ENCODE measurements at regions not wholly inside any gene's neighbourhood (a gene's known extent, or its start where the extent isn't known, plus 50 kb on each side); places are given as distances from the start of the nearest gene placed in this dataset.
"Not testable (repeated sequence)": the region's sequence is repeated elsewhere in the genome, so short reads cannot be mapped to it uniquely, and the experiment has no call there.

DNA sequence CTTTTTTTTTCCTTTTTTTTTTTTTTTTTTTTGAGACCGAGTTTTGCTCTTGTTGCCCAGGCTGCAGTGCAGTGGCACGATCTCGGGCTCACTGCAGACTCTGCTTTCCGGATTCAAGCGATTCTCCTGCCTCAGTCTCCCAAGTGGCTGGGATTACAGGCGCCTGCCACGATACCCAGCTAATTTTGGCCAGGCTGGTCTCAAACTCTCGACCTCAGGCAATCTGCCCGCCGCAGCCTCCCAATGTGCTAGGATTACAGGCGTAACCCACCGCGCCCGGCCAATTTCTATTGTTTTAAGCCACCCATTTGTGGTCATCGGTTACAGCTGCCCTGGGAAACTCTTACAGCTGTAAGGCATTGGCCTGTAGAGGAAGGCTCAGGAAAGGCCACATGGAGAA is 617.7 kb downstream of the GABRG2 start:
- H2BK5ac ChIP-seq (ENCODE audit: low read depth, low read length, poor library complexity), result no peak overlapping the region
- H3K27me3 ChIP-seq (ENCODE audit: insufficient read depth, low read length), result no peaks in the 10 kb centered on the region
- no peak overlapping the region for H2AFZ ChIP-seq (ENCODE audit: insufficient read depth, low read length, poor library complexity)
- no peak overlapping the region for H4K91ac ChIP-seq (ENCODE audit: low read depth, low read length)
- H3K14ac ChIP-seq (ENCODE audit: low read length), result no peak overlapping the region
- H3K4me1 ChIP-seq (ENCODE audit: control insufficient read depth in 1 of 2, insufficient read depth in 2 of 2, low read length in 2 of 2), result no peaks in the 10 kb centered on the region
- DNase-seq, result no peak
- H3K23ac ChIP-seq (ENCODE audit: low read length), result no peak overlapping the region
- H3K4me3 ChIP-seq (ENCODE audit: low read depth, low read length), result no peak overlapping the region
- no peak overlapping the region for H4K8ac ChIP-seq (ENCODE audit: low read depth, low read length)
- H3K9me3 ChIP-seq (ENCODE audit: insufficient read depth, low read depth, low read length), result no peaks in the 10 kb centered on the region
- H3K18ac ChIP-seq (ENCODE audit: low read length), result no peak overlapping the region
- H3K4ac ChIP-seq (ENCODE audit: low read depth, low read length), result no peak overlapping the region
- H3K36me3 ChIP-seq (ENCODE audit: control insufficient read depth in 1 of 2, insufficient read depth in 2 of 2, low read length in 2 of 2), result no peaks in the 10 kb centered on the region
- H3K79me1 ChIP-seq (ENCODE audit: low read length), result no peaks in the 10 kb centered on the region
- no peaks in the 10 kb centered on the region for H3K79me2 ChIP-seq (ENCODE audit: control insufficient read depth, insufficient read depth, low read length, poor library complexity)
- no CpG with 5 or more reads among the region's 15 CpGs for WGBS (ENCODE audit: extremely low coverage, insufficient coverage, insufficient read length)
- no peak overlapping the region for H4K12ac ChIP-seq (ENCODE audit: low read depth, low read length)
- no peak overlapping the region for H3K9ac ChIP-seq (ENCODE audit: low read length)
- H2AK5ac ChIP-seq (ENCODE audit: low read length), result no peak overlapping the region
- no peak overlapping the region for H2BK12ac ChIP-seq (ENCODE audit: low read length)
- no peak overlapping the region for H3K4me2 ChIP-seq (ENCODE audit: low read length)
- H3K27ac ChIP-seq (ENCODE audit: low read depth, low read length), result no peak overlapping the region
- H2BK120ac ChIP-seq (ENCODE audit: insufficient read depth, low read length, poor library complexity), result no peak overlapping the region

DNA sequence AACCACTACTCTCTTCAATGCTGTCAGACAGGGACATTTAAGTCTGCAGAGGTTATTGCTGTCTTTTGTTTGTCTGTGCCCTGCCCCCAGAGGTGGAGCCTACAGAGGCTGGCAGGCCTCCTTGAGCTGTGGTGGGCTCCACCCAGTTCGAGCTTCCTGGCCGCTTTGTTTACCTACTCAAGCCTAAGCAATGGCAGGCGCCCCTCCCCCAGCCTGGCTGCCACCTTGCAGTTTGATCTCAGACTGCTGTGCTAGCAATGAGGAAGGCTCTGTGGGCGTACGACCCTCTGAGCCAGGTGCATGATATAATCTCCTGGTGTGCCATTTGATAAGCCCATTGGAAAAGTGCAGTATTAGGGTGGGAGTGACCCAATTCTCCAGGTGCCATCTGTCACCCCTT is 628.7 kb downstream of the GABRG2 start:
- H3K18ac ChIP-seq (ENCODE audit: low read length); DNase-seq; H3K4ac ChIP-seq (ENCODE audit: low read depth, low read length); H3K79me2 ChIP-seq (ENCODE audit: control insufficient read depth, insufficient read depth, low read length, poor library complexity); H3K23ac ChIP-seq (ENCODE audit: low read length); H2BK5ac ChIP-seq (ENCODE audit: low read depth, low read length, poor library complexity); H3K27me3 ChIP-seq (ENCODE audit: insufficient read depth, low read length); H3K79me1 ChIP-seq (ENCODE audit: low read length); H4K91ac ChIP-seq (ENCODE audit: low read depth, low read length); H3K4me2 ChIP-seq (ENCODE audit: low read length); H3K36me3 ChIP-seq (ENCODE audit: control insufficient read depth in 1 of 2, insufficient read depth in 2 of 2, low read length in 2 of 2); H2AK5ac ChIP-seq (ENCODE audit: low read length); H2BK120ac ChIP-seq (ENCODE audit: insufficient read depth, low read length, poor library complexity); H3K4me1 ChIP-seq (ENCODE audit: control insufficient read depth in 1 of 2, insufficient read depth in 2 of 2, low read length in 2 of 2); H3K9me3 ChIP-seq (ENCODE audit: insufficient read depth, low read depth, low read length); H3K9ac ChIP-seq (ENCODE audit: low read length); H4K8ac ChIP-seq (ENCODE audit: low read depth, low read length); H4K12ac ChIP-seq (ENCODE audit: low read depth, low read length); H2AFZ ChIP-seq (ENCODE audit: insufficient read depth, low read length, poor library complexity); H3K14ac ChIP-seq (ENCODE audit: low read length); H3K27ac ChIP-seq (ENCODE audit: low read depth, low read length); H3K4me3 ChIP-seq (ENCODE audit: low read depth, low read length); H2BK12ac ChIP-seq (ENCODE audit: low read length): not testable (repeated sequence)
- WGBS (ENCODE audit: extremely low coverage, insufficient coverage, insufficient read length), result no CpG with 5 or more reads among the region's 5 CpGs

DNA sequence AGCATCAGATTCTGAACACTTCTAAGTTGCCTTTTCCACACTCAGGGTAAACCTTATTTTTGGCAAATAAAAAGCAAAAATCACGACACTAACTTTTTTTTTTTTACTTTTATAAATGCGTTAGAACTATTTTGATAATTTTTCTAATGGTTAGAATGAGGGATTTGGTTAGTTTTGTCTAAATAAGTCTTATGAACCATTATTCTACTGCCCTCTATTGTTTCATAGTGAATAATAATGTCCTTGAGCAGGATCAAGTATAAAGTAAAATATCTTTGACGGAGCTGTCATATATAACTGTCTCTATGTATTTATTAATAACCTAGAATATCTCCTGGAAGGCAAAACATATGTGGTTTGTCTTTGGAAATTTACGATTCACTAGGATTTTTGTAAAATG is 631.8 kb downstream of the GABRG2 start:
- no peak overlapping the region for H3K23ac ChIP-seq (ENCODE audit: low read length)
- H3K9ac ChIP-seq (ENCODE audit: low read length), result no peak overlapping the region
- H3K79me1 ChIP-seq (ENCODE audit: low read length), result no peaks in the 10 kb centered on the region
- WGBS (ENCODE audit: extremely low coverage, insufficient coverage, insufficient read length), result no CpG with 5 or more reads among the region's 4 CpGs
- no peak overlapping the region for H2AK5ac ChIP-seq (ENCODE audit: low read length)
- no peak overlapping the region for H3K4ac ChIP-seq (ENCODE audit: low read depth, low read length)
- H3K27ac ChIP-seq (ENCODE audit: low read depth, low read length), result no peak overlapping the region
- no peaks in the 10 kb centered on the region for H3K36me3 ChIP-seq (ENCODE audit: control insufficient read depth in 1 of 2, insufficient read depth in 2 of 2, low read length in 2 of 2)
- H2AFZ ChIP-seq (ENCODE audit: insufficient read depth, low read length, poor library complexity), result no peak overlapping the region
- peaks cover 3% of the 10 kb centered on the region for H3K9me3 ChIP-seq (ENCODE audit: insufficient read depth, low read depth, low read length)
- H4K8ac ChIP-seq (ENCODE audit: low read depth, low read length), result no peak overlapping the region
- no peaks in the 10 kb centered on the region for H3K79me2 ChIP-seq (ENCODE audit: control insufficient read depth, insufficient read depth, low read length, poor library complexity)
- H3K14ac ChIP-seq (ENCODE audit: low read length), result no peak overlapping the region
- no peak for DNase-seq
- H2BK120ac ChIP-seq (ENCODE audit: insufficient read depth, low read length, poor library complexity), result no peak overlapping the region
- no peak overlapping the region for H4K12ac ChIP-seq (ENCODE audit: low read depth, low read length)
- no peak overlapping the region for H2BK12ac ChIP-seq (ENCODE audit: low read length)
- H3K27me3 ChIP-seq (ENCODE audit: insufficient read depth, low read length), result no peaks in the 10 kb centered on the region
- no peak overlapping the region for H3K4me3 ChIP-seq (ENCODE audit: low read depth, low read length)
- no peak overlapping the region for H4K91ac ChIP-seq (ENCODE audit: low read depth, low read length)
- no peak overlapping the region for H3K18ac ChIP-seq (ENCODE audit: low read length)
- H3K4me1 ChIP-seq (ENCODE audit: control insufficient read depth in 1 of 2, insufficient read depth in 2 of 2, low read length in 2 of 2), result no peaks in the 10 kb centered on the region
- H3K4me2 ChIP-seq (ENCODE audit: low read length), result no peak overlapping the region
- H2BK5ac ChIP-seq (ENCODE audit: low read depth, low read length, poor library complexity), result no peak overlapping the region

DNA sequence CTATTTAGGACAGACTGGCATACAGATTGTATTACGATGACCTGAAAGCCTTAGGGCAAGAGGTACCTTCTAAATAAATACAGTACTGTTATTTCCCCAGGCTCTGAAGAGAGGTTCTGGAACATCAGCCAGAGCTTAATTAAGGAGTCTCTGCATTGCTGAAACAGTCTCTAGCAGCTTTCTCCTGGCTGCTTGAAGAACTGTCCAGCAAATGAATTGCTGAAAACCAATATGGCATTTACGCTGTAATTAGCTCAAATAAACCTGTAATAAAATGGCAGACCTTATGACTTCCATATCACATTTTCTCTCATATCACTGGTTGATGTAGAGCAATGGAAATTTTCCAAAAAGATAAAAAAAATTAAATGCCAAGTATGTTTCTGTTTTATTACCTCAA is 636.3 kb downstream of the GABRG2 start:
- Histone ChIP-seq H3K79me1 (ENCODE audit: low read length) (no peaks in the 10 kb centered on the region), H2AK5ac (ENCODE audit: low read length) (no peak overlapping the region), H3K4ac (ENCODE audit: low read depth, low read length) (no peak overlapping the region), H3K14ac (ENCODE audit: low read length) (no peak overlapping the region), H3K18ac (ENCODE audit: low read length) (no peak overlapping the region), H4K91ac (ENCODE audit: low read depth, low read length) (no peak overlapping the region), H3K4me3 (ENCODE audit: low read depth, low read length) (no peak overlapping the region), H4K12ac (ENCODE audit: low read depth, low read length) (no peak overlapping the region), H3K79me2 (ENCODE audit: control insufficient read depth, insufficient read depth, low read length, poor library complexity) (no peaks in the 10 kb centered on the region), H3K4me2 (ENCODE audit: low read length) (no peak overlapping the region), H3K9me3 (ENCODE audit: insufficient read depth, low read depth, low read length) (no peaks in the 10 kb centered on the region), H2BK5ac (ENCODE audit: low read depth, low read length, poor library complexity) (no peak overlapping the region), H3K27me3 (ENCODE audit: insufficient read depth, low read length) (no peaks in the 10 kb centered on the region), H3K27ac (ENCODE audit: low read depth, low read length) (no peak overlapping the region), H3K23ac (ENCODE audit: low read length) (no peak overlapping the region), H4K8ac (ENCODE audit: low read depth, low read length) (no peak overlapping the region), H2AFZ (ENCODE audit: insufficient read depth, low read length, poor library complexity) (no peak overlapping the region), H3K9ac (ENCODE audit: low read length) (no peak overlapping the region), H3K36me3 (ENCODE audit: control insufficient read depth in 1 of 2, insufficient read depth in 2 of 2, low read length in 2 of 2) (no peaks in the 10 kb centered on the region), H3K4me1 (ENCODE audit: control insufficient read depth in 1 of 2, insufficient read depth in 2 of 2, low read length in 2 of 2) (no peaks in the 10 kb centered on the region), H2BK12ac (ENCODE audit: low read length) (no peak overlapping the region), H2BK120ac (ENCODE audit: insufficient read depth, low read length, poor library complexity) (no peak overlapping the region)
- no peak for DNase-seq
- no CpG with 5 or more reads among the region's 2 CpGs for WGBS (ENCODE audit: extremely low coverage, insufficient coverage, insufficient read length)
